Calu3 (cell line): ENCODE measurements at regions not wholly inside any gene's neighbourhood (a gene's known extent, or its start where the extent isn't known, plus 50 kb on each side); places are given as distances from the start of the nearest gene placed in this dataset.

Source experiments
- BruUV-seq: library from RNA; stranded (reverse); fragments of 400-500 nt; replicated peaks from 2 replicates; lab custom pipeline; 2021; lab: Mats Ljungman, UMichigan
- CTCF ChIA-PET: fragments of 300-600 bp; sonication (Branson Sonifier 250); formaldehyde crosslinking; loops from one replicate; lab custom pipeline; 2022; ENCODE audit warnings: antibody characterized with exemption; lab: Charles Lee
- DNase-seq: peaks from one replicate; pipeline ENCODE4 v3.0.0; 2022
- H3K27ac Mint-ChIP-seq: one replicate; pipeline ENCODE4 v1.8.0; 2022; ENCODE audit warnings: mixed read lengths; ENCODE audit not compliant: unreplicated experiment
- H3K27me3 Mint-ChIP-seq: one replicate; pipeline ENCODE4 v1.8.0; 2022; ENCODE audit warnings: mixed read lengths; ENCODE audit not compliant: unreplicated experiment
- H3K36me3 Mint-ChIP-seq: one replicate; pipeline ENCODE4 v1.8.0; 2022; ENCODE audit warnings: mild to moderate bottlenecking, moderate library complexity, mixed read lengths; ENCODE audit not compliant: insufficient read depth, unreplicated experiment
- H3K4me1 Mint-ChIP-seq: one replicate; pipeline ENCODE4 v1.8.0; 2022; ENCODE audit warnings: mild to moderate bottlenecking, low read depth, mixed read lengths; ENCODE audit not compliant: unreplicated experiment
- H3K4me3 Mint-ChIP-seq: one replicate; pipeline ENCODE4 v1.8.0; 2022; ENCODE audit warnings: mild to moderate bottlenecking, low read depth, moderate library complexity, mixed read lengths; ENCODE audit not compliant: unreplicated experiment
- H3K9me3 Mint-ChIP-seq: one replicate; pipeline ENCODE4 v1.8.0; 2022; ENCODE audit warnings: low read depth, mixed read lengths; ENCODE audit not compliant: unreplicated experiment
- intact Hi-C: fragments of 100-400 bp; cut with micrococcal nuclease; formaldehyde crosslinking; loops from one replicate; pipeline ENCODE4 v1.10.0; 2022; ENCODE audit not compliant: unreplicated experiment
- TF ChIP-seq, protein P1 (sequence below): fragments of 200-600 bp; IDR thresholded peaks from one replicate; pipeline ENCODE4 v1.8.0; 2022; ENCODE audit warnings: antibody characterized with exemption; ENCODE audit not compliant: unreplicated experiment

DNA sequence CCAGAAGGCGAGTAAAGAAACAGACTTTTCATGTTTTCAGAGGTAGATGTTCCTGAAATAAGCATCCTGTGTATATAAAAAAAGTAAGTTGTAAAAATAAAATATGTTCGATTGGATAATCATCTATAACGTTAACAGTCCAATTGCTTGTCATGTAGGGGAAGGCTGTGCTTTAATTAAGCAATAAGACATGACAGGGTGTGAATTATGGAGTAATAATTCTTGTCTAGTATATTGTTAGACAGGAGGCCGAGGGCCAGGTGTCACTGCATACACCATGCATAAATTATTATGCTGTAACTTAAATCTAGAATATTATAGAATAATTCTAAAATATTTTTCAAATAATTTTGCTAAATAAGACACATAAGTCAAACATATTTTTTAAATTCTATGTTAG lies 494.6 kb upstream of the TENM3 start:
- BruUV-seq: no TSS peak

DNA sequence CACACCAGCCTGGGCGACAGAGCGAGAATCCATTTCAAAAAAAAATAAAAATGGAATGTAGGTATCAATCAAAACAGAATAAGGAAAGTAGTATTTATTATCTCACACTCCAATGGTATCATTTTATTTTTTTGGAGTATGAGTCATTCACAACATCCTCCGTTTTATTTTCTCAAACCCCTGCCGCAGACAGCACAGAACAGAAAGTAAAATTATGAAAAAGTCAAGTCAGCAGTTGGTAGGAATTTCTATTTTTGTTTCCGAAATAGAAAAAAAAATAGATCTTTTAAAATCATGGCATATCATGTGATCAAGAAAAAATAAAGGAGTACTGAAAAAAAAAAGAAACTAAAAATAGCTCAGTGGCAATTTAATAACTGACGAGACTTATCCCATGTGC lies 490.7 kb upstream of the TENM3 start:
- Mint-ChIP-seq H3K27ac (no peak overlapping the region), H3K4me3 (no peak overlapping the region), H3K27me3 (no peaks in the 10 kb centered on the region), H3K36me3 (no peaks in the 10 kb centered on the region), H3K4me1 (no peaks in the 10 kb centered on the region), H3K9me3 (no peaks in the 10 kb centered on the region)
- no peak for DNase-seq
- CTCF ChIA-PET: no interaction called here
- BruUV-seq: no TSS peak
- intact Hi-C loops: no loop called here
- TF ChIP-seq, protein P1, sequence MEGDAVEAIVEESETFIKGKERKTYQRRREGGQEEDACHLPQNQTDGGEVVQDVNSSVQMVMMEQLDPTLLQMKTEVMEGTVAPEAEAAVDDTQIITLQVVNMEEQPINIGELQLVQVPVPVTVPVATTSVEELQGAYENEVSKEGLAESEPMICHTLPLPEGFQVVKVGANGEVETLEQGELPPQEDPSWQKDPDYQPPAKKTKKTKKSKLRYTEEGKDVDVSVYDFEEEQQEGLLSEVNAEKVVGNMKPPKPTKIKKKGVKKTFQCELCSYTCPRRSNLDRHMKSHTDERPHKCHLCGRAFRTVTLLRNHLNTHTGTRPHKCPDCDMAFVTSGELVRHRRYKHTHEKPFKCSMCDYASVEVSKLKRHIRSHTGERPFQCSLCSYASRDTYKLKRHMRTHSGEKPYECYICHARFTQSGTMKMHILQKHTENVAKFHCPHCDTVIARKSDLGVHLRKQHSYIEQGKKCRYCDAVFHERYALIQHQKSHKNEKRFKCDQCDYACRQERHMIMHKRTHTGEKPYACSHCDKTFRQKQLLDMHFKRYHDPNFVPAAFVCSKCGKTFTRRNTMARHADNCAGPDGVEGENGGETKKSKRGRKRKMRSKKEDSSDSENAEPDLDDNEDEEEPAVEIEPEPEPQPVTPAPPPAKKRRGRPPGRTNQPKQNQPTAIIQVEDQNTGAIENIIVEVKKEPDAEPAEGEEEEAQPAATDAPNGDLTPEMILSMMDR: no peak

More for the DNA sequence above, 494.6 kb upstream of the TENM3 start:
- DNase-seq: no peak
- H3K27ac Mint-ChIP-seq: no peak overlapping the region
- H3K27me3 Mint-ChIP-seq: no peaks in the 10 kb centered on the region
- no peaks in the 10 kb centered on the region for H3K9me3 Mint-ChIP-seq
- no peaks in the 10 kb centered on the region for H3K4me1 Mint-ChIP-seq
- intact Hi-C loops: no loop called here
- TF ChIP-seq, protein P1: no peak
- no peak overlapping the region for H3K4me3 Mint-ChIP-seq
- CTCF ChIA-PET: no interaction called here
- no peaks in the 10 kb centered on the region for H3K36me3 Mint-ChIP-seq

DNA sequence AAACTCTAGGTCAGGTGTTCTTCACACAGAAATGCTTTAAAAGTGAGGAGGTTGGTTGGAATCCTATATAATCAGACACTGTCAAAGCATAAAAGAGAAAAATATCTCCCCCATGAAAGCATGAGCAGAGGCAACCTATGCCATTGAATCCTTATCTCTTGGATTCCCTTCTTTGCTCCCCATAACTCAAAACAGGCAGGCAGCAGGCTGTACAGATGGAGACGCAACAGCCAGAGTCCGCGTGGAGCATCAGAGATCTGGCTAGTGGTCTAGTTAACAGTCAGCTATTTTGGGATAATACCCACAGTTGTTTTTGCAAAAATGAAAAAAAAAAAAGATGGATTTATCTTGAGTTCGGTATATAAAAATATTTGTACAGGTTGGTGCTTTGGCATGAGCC lies 490.0 kb upstream of the TENM3 start:
- H3K4me3 Mint-ChIP-seq: no peak overlapping the region
- H3K9me3 Mint-ChIP-seq: no peaks in the 10 kb centered on the region
- no peaks in the 10 kb centered on the region for H3K4me1 Mint-ChIP-seq
- no peaks in the 10 kb centered on the region for H3K27me3 Mint-ChIP-seq
- no TSS peak for BruUV-seq
- TF ChIP-seq, protein P1: no peak
- H3K27ac Mint-ChIP-seq: no peak overlapping the region
- no peak for DNase-seq
- intact Hi-C loops: no loop called here
- H3K36me3 Mint-ChIP-seq: no peaks in the 10 kb centered on the region
- CTCF ChIA-PET: no interaction called here

DNA sequence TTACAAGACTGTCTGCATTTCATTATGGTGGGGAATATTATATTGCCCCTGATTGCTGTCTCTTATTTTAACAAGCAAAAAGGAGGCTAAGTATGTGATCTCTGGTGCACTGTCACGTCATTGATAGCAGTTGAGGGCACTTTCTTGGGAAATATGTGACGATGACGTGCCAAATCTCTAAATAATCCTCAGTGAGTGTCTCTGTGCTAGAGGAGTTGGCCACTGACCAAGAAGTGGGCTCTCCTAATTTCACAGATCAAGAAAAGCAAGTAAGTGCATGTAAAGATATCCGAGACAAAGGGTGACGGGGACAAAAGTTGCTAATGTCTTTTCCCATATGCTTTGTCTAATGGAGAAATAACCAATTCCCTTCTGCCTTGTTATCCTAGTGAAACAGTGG lies 487.4 kb upstream of the TENM3 start:
- Mint-ChIP-seq H3K27ac (no peak overlapping the region), H3K4me1 (no peaks in the 10 kb centered on the region), H3K27me3 (no peaks in the 10 kb centered on the region), H3K4me3 (no peak overlapping the region), H3K9me3 (no peaks in the 10 kb centered on the region), H3K36me3 (no peaks in the 10 kb centered on the region)
- no peak for DNase-seq
- intact Hi-C loops: no loop called here
- BruUV-seq: no TSS peak
- TF ChIP-seq, protein P1: no peak
- CTCF ChIA-PET: no interaction called here
